ENCODE measurements at regions not wholly inside any gene's neighbourhood (a gene's known extent, or its start where the extent isn't known, plus 50 kb on each side); places are given as distances from the start of the nearest gene placed in this dataset.

DNA sequence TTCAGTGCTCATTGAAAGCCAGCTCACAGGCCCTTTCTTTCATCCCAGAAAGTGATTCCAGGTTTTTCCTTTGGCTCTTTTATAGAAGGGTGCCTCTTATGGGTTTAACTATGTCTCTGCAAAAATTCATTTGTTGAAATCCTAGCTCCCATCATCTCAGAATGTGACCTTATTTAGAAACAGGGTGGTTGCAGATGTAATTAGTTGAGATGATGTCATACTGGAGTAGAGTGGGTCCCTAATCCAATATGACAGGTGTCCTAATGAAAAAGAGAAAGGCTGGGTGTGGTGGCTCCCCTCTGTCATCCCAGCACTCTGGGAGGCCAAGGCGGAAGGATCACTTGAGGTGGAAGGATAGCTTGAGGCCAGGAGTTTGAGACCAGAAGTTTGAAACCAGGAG lies 64.2 kb upstream of the FAM20A start:
- no peak for DNase-seq

DNA sequence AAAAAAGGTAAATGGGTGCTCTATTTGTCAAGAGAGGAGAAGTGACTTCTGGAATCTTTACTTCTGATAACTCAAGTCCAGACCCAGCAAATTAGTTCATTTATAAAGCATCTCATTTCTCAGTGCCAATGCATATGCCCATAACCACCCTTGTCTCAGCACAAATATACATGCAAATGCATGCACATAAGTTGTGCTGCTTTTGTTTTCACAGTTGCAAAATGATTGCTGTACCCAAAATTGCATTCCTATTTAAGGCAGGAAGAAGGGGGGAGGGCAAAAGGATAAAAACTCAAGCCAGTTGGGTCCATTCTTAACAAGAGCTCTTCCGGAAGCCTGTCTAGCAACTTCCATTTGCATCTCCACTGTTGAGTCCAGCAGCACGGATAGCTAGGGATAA lies 61.3 kb upstream of the FAM20A start:
- no peak for DNase-seq

DNA sequence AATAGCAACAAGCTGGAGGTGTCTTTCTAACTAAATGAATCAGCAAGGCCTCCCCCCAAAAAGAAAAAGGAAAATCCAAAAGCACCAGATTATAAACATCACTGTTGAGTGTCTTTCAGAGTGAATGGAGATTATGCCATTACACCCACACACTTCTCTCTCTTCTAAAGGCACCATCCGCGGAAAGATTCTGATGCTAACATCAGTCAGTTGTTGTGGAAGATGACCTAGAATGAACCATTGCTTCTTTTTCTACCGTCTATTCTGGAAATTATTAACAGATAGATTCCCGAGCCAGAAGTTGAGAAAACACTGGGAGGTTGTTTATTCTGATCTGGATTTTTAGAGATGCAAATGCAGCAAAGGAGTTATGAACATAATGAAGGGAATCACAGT lies 60.9 kb upstream of the FAM20A start:
- no peak for DNase-seq

DNA sequence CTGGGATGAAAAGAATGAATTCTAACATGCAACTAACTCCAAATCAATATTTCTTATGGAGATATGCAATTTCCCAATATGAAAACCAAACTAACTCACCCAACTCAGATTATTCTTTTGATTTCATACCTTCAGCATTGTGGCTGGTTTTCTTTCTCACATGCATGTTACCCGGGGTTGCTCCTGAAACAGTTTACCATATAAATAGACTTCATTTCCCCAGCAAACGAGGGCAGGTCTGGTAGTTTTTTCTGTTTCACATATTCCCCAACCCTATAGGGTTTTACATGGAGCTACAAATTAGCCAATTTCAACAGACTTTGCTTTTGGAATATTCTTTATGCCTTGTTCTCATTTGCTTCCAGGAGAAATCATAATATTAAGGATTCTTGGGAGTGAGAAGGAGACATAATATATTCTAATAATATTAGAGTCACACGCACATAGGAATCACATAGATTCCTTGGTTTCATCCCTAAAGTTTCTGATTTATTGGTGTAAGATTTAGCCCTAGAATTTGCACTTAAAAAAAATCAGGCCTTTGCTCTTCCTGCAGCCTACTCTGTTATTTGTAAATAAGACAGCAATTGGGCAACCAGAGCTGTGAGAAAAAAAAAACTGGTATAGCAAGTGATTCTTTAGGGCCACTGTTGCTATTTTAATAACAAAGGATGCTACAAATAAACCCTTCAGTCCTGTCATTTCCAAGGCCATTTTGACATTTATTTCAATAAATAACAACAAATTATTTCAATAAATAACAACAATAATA lies 60.3 kb upstream of the FAM20A start:
- no peak for DNase-seq

DNA sequence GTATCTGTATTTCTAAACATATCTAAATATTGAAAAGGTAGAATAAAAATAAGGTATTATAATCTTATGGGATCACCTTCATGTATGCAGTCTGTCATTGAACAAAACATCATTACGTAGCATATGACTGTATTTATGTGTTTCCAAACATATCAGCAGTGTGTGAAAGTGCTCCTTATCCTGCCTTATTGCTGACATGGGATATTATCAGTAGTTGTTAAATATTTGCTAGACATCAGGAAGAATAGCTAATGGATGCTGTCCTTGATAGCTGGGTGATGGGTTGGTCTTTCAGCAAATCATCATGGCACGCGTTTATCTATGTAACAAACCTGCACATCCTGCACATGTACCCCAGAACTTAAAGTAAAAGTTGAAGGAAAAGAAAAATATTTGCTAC lies 59.1 kb upstream of the FAM20A start:
- no peak for DNase-seq

DNA sequence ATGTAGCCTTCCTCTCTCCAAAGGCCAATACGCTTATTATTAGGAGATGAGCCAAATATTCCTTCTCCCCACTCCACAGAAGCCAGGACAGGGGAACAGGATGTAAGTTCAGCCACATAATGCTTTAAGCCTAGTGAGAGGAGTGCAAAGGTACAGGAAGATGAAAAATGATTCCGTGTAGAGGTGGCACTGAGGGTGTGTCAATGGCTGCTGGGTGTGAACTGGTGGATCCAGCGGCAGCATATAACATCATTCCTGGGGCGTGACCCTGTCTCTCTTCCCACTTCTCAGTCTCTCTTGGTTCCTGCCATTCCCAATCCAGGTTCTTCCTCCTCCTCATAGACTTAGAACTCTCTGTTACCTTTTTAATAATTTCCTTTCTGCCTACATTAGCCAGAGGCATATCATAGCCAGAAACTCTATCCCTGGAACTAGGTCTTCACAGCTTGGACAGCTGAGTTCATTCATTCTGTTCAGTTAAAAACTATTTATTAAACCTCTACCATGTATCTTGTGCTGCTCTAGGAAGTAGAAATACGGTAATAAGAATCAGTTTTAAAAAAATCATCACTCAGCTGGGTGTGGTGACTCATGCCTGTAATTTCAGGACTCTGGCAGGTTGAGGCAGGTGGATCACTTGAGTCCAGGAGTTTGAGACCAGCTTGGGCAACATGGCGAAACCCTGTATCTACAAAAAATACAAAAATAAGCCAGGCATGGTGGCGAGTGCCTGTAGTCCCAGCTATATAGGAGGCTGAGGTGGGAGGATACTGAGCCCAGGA lies 58.0 kb upstream of the FAM20A start:
- DNase-seq = no peak

DNA sequence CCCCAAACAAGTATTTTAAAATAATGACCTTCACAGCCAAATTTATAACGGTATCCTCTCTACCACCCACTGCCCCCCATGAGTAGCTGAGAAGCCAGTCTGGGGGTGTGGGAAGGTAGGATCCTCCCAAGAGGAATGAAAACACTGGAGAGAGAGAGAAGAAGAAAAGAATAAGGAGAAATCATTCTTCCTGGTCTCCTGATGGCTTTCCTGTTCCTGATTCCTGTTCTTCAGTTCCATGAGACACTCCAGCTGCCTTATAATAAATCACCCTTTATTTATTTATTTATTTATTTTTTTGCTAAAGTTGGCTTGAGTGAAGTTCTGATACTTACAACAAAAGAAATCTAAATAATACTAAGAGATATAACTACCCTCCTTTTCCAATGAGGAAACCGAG lies 56.4 kb upstream of the FAM20A start:
- DNase-seq = no peak

DNA sequence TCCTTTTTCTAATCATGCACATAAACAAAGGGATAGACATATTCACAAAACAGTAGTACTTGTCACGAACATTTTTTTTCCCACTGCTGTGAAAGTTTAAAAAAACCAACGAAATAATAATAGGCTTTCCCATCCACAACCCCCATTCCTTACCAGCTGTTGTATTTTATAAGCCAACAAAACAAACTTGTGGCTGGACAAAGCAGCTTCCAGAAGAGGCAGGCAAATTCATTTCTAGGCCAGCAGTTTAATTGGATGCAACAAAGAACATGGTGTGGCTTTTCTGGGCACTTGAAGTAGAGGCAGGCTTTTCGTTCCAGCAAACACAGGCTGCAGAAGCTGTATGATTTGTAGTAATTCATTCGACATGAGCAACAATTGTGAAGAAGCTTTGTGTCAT lies 56.0 kb upstream of the FAM20A start:
- DNase-seq = no peak

DNA sequence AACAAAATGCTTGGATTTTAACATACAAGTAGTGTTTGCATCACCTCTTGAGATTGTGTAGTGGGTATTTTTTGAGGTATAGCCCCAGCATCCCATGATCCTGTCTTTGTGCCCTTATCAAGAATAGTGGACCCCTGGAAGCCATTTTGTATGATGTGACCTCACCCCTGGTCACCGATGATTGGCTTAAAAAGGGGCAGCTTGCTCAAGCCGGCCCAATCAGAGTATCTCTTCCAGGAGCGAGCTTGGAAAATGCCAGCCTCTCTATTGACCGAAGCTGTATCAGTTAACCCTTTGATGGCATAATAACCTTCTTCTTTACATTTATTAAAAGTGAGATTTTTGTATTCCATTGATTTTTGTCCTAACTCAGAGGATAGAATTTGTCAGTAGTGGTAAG lies 55.5 kb upstream of the FAM20A start:
- no peak for DNase-seq

Measured in nucleus accumbens (tissue), 56 donors.